ENCODE measurements at regions not wholly inside any gene's neighbourhood (a gene's known extent, or its start where the extent isn't known, plus 50 kb on each side); places are given as distances from the start of the nearest gene placed in this dataset.

GRCh38 chr4:176856421-176856820, 63.7 kb upstream of the VEGFC start:
- no peak overlapping the region for H3K27ac ChIP-seq
- H3K36me3 ChIP-seq = no peaks in the 10 kb centered on the region
- no peak for DNase-seq
- intact Hi-C loops (cut with DNase I; ENCODE audit: low total_unique reads) = no loop called here
- TF ChIP-seq CTCF (IDR thresholded peaks at IDR 0.05) = no peak
- TF ChIP-seq POLR2A (IDR thresholded peaks at IDR 0.05) = no peak
- H3K27me3 ChIP-seq = no peaks in the 10 kb centered on the region
- H3K4me1 ChIP-seq = no peaks in the 10 kb centered on the region
- H3K4me3 ChIP-seq = no peak overlapping the region
- no peaks in the 10 kb centered on the region for H3K9me3 ChIP-seq

GRCh38 chr4:176858839-176859238, 66.1 kb upstream of the VEGFC start:
- TF ChIP-seq CTCF (IDR thresholded peaks at IDR 0.05) = no peak
- no peak for TF ChIP-seq POLR2A (IDR thresholded peaks at IDR 0.05)
- Histone ChIP-seq H3K4me1 (no peaks in the 10 kb centered on the region), H3K27ac (no peak overlapping the region), H3K4me3 (no peak overlapping the region), H3K9me3 (no peaks in the 10 kb centered on the region), H3K27me3 (no peaks in the 10 kb centered on the region), H3K36me3 (no peaks in the 10 kb centered on the region)
- no peak for DNase-seq
- intact Hi-C loops (cut with DNase I; ENCODE audit: low total_unique reads) = no loop called here

- Histone ChIP-seq H3K4me1 (no peaks in the 10 kb centered on the region), H3K4me3 (no peak overlapping the region), H3K9me3 (no peaks in the 10 kb centered on the region), H3K27ac (no peak overlapping the region), H3K27me3 (no peaks in the 10 kb centered on the region), H3K36me3 (no peaks in the 10 kb centered on the region)
- intact Hi-C loops (cut with DNase I; ENCODE audit: low total_unique reads) = no loop called here
- DNase-seq = no peak
- TF ChIP-seq CTCF (IDR thresholded peaks at IDR 0.05) (no peak), POLR2A (IDR thresholded peaks at IDR 0.05) (no peak)
Observed at GRCh38 chr4:176864238-176864637, 71.5 kb upstream of the VEGFC start.

GRCh38 chr4:176868676-176869075, 76.0 kb upstream of the VEGFC start:
- intact Hi-C loops (cut with DNase I; ENCODE audit: low total_unique reads) = no loop called here
- H3K27me3 ChIP-seq = no peaks in the 10 kb centered on the region
- no peaks in the 10 kb centered on the region for H3K9me3 ChIP-seq
- TF ChIP-seq CTCF (IDR thresholded peaks at IDR 0.05) = no peak
- no peak for TF ChIP-seq POLR2A (IDR thresholded peaks at IDR 0.05)
- no peaks in the 10 kb centered on the region for H3K4me1 ChIP-seq
- H3K36me3 ChIP-seq = no peaks in the 10 kb centered on the region
- DNase-seq = no peak
- H3K4me3 ChIP-seq = no peak overlapping the region
- no peak overlapping the region for H3K27ac ChIP-seq

GRCh38 chr4:176872461-176872860, 79.7 kb upstream of the VEGFC start:
- TF ChIP-seq POLR2A (IDR thresholded peaks at IDR 0.05) (no peak), CTCF (IDR thresholded peaks at IDR 0.05) (no peak)
- H3K9me3 ChIP-seq = no peaks in the 10 kb centered on the region
- H3K4me3 ChIP-seq = no peak overlapping the region
- no peaks in the 10 kb centered on the region for H3K4me1 ChIP-seq
- H3K36me3 ChIP-seq = no peaks in the 10 kb centered on the region
- H3K27me3 ChIP-seq = no peaks in the 10 kb centered on the region
- intact Hi-C loops (cut with DNase I; ENCODE audit: low total_unique reads) = no loop called here
- H3K27ac ChIP-seq = no peak overlapping the region
- DNase-seq = no peak

Measured in uterus (tissue), 3 donors.